H1 (cell line): ENCODE measurements at regions not wholly inside any gene's neighbourhood (a gene's known extent, or its start where the extent isn't known, plus 50 kb on each side); places are given as distances from the start of the nearest gene placed in this dataset.

ENCODE experiments used
- FOSL1 ChIP-seq: IDR thresholded peaks from 2 replicates; pipeline ENCODE4 v1.6.1; 2011; ENCODE audit warnings: mild to moderate bottlenecking, low read depth, low read length, moderate library complexity; ENCODE audit not compliant: insufficient read depth
- HDAC2 ChIP-seq, 2 experiments: fragments of 300-600 bp in 1 of 2; sonication (generic) in 1 of 2; IDR thresholded peaks; 2 replicates each; pipeline ENCODE4 v1.6.1; 2011 to 2012; ENCODE audit warnings: low read depth in 2 of 2, low read length in 2 of 2, mild to moderate bottlenecking in 2 of 2, moderate library complexity in 2 of 2, borderline replicate concordance in 1 of 2, inconsistent platforms in 1 of 2
- KDM5A ChIP-seq: fragments of 200-600 bp; IDR thresholded peaks from 2 replicates; pipeline ENCODE4 v1.7.1; 2012; ENCODE audit warnings: mild to moderate bottlenecking, low read length, inconsistent platforms, mixed read lengths
- RAD21 ChIP-seq, 2 experiments: IDR thresholded peaks in 1 of 2; conservative IDR thresholded peaks in 1 of 2; 2 replicates each; pipeline ENCODE4 v1.6.1; 2011; ENCODE audit warnings: low read depth in 2 of 2, low read length in 2 of 2, improper control_type of control experiment in 1 of 2, inconsistent platforms in 1 of 2, mild to moderate bottlenecking in 1 of 2, moderate library complexity in 1 of 2
- SP2 ChIP-seq: IDR thresholded peaks from 2 replicates; pipeline ENCODE4 v1.6.1; 2012; ENCODE audit warnings: mild to moderate bottlenecking, low read length, inconsistent platforms
- TBP ChIP-seq: IDR thresholded peaks from 2 replicates; pipeline ENCODE4 v1.6.1; 2011; ENCODE audit warnings: low read depth, low read length, improper control_type of control experiment
- YY1 ChIP-seq: IDR thresholded peaks from 2 replicates; pipeline ENCODE4 v1.6.1; 2011; ENCODE audit warnings: low read depth, mild to moderate bottlenecking, low read length
- TF ChIP-seq, protein P1 (sequence below): IDR thresholded peaks from 2 replicates; pipeline ENCODE4 v1.6.1; 2012; ENCODE audit warnings: inconsistent platforms
- TF ChIP-seq, protein P2 (sequence below): IDR thresholded peaks from 2 replicates; pipeline ENCODE4 v1.6.1; 2012; ENCODE audit warnings: inconsistent platforms

DNA sequence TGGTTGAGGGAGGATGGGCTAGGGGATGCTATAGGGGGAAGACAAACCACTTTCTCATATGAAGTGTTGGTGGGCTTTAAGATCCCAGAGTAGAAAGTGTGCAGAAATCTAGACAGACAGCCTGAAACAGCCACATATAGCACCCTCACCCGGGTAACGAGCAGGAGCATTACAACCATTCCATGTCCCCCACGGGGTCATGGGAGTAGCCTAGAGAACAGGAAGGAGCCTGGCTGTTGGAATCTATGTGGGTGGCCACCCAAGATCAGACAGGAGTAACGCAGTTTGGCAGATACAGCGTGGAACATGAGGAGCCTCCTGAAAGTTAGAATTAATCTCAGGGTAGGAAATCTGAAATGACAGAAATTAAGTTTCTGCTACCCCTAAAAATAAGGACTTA lies 146.1 kb upstream of the RAI14 start (continued):
- no peak for TF ChIP-seq RAD21 (IDR thresholded peaks at IDR 0.05 in 1 of 2, conservative IDR thresholded peaks at IDR 0.05 in 1 of 2; ENCODE audit: low read depth in 2 of 2, low read length in 2 of 2)
- TF ChIP-seq, protein P1, sequence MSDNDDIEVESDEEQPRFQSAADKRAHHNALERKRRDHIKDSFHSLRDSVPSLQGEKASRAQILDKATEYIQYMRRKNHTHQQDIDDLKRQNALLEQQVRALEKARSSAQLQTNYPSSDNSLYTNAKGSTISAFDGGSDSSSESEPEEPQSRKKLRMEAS = no peak
- TF ChIP-seq YY1 = no peak
- TF ChIP-seq, protein P2, sequence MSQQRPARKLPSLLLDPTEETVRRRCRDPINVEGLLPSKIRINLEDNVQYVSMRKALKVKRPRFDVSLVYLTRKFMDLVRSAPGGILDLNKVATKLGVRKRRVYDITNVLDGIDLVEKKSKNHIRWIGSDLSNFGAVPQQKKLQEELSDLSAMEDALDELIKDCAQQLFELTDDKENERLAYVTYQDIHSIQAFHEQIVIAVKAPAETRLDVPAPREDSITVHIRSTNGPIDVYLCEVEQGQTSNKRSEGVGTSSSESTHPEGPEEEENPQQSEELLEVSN = no peak
- TF ChIP-seq SP2 = no peak
- no peak for TF ChIP-seq HDAC2 (IDR thresholded peaks at IDR 0.05; ENCODE audit: borderline replicate concordance in 1 of 2, low read depth in 2 of 2, low read length in 2 of 2)
- no peak for TF ChIP-seq FOSL1
- TF ChIP-seq KDM5A = no peak
- TF ChIP-seq TBP = no peak
- TF ChIP-seq, all 59 proteins: peak for 0
